Astrocyte of the hippocampus (primary cell): ENCODE measurements at regions not wholly inside any gene's neighbourhood (a gene's known extent, or its start where the extent isn't known, plus 50 kb on each side); places are given as distances from the start of the nearest gene placed in this dataset.

Experiments
- DNase-seq: peaks from one replicate; pipeline ENCODE4 v3.0.0; 2011; ENCODE audit warnings: low read depth, low spot score

- no peak for DNase-seq
Observed at GRCh38 chr20:61047515-61047914, 204.5 kb upstream of the CDH4 start.

- no peak for DNase-seq
Observed at GRCh38 chr20:61048302-61048701, 203.8 kb upstream of the CDH4 start.

- no peak for DNase-seq
Observed at GRCh38 chr20:61049684-61050083, 202.4 kb upstream of the CDH4 start.

GRCh38 chr20:61050336-61050890, 201.6 kb upstream of the CDH4 start:
- no peak for DNase-seq

DNA sequence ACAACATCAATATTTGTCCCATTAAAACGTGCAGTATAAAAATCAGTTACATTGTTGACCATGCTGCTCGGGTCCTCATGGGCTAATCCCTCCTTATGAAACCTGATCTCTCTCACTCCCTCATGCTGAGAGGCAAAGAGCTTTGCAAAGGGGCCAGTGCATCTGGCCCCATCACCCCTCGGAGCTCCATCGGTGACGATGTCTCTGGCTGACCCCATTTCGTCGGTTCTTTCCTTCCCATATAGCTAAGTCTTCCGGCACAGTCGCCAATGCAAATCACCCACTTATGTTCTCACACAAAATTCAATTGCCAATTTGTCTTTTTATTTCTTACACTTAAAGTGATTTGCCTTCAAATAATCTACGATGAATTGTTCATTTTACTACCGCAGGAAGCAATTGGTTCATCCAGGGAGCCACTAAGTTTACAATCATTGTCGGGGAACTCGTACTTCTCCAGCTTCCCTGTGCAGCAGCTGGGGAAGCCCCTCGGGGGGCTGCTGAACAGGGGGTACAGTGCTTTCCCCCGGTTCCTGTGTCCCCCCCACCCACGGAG, 199.8 kb upstream of the CDH4 start:
- DNase-seq = no peak

DNA sequence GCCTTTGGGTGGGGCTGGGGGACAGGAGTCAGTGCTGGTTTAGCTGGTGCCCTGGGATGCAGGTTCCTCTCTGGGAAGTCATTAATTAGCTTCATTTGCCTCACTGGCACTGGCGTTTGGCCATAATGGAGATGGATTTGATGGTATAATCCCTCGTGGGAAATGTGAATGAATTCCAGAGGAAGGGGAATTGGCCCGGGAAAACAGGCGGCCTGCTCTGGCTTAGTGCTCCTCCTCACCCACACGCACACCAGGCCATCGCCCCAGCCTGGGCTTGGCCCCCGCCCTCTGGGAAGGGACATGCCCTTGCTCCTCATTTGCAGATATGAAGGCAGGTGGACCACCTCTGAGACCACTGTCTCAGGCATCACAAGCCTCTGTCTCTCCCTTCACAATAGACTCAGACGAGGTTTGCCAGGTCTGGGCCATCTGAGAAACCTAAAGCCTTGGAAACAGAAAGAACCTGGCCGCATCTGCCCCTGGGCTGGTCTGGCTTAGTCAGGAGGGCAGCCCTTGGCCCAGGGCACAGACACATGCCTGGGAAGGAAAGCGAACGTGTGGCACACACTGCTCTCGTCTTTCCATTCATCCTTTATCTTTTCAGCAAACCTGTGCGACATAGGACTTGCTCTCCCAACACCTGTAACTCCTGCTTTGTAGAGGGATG, 199.2 kb upstream of the CDH4 start:
- no peak for DNase-seq

DNA sequence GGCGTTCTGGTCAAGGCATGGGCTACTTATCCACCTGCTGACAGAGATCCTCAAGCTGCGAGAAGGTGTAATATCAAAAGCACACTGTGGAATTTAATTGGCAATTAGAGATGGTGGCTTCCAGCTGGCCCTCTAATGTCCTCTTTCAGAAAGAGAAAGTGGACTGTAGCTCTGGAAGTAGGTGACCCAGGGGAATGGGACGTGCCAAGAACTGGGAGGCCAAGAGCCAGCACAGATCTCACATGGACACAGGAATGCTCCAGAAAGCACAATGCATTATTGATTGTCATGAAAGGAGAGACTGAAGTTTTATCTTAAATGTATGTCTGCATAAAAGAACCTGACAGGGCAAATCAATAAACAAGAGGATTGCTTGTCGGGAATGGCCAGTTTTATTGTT, 198.6 kb upstream of the CDH4 start:
- DNase-seq = no peak

GRCh38 chr20:61053889-61054288, 198.2 kb upstream of the CDH4 start:
- DNase-seq = no peak

- DNase-seq = no peak
Observed at GRCh38 chr20:61054411-61054810, 197.7 kb upstream of the CDH4 start.

DNA sequence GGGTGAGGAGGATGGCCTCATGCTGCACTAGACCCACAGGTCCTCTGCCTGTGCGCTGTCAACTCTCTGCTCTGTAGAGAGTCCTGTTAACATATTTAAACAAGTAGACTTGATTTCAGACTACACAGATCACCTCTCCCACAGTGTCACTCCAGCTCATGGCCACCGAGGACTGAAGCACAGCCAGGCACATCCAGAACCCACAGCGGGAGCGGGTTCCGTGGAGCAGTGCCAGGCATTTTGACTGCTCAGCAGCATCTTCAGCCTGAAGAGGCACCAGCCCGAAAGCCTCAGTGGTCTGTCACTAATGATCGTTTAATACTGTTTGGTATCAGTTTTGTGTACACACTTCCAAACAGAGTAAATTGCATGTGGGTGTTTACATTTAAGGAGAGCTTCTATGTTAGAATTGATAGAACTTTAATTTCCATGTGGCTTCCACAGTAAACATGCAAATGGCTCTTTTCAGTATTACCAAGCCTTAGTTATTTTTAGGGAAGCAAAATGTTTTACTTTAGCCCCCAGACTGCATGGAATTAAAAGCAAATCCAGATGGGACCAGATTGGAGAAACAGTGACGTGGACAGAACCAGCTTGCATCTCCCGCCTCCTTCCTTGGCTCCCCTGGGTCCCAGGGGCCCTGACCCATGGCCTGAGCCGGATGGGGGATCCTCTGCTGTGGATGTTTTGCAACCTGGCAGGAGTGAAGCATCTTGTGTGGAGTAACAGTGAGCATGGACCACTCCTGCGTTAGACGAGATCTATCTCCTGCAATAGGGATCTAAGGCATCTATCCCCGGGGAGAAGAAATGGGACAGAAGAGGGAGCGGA, 196.7 kb upstream of the CDH4 start:
- DNase-seq = no peak

- no peak for DNase-seq
Observed at GRCh38 chr20:61056116-61056515, 195.9 kb upstream of the CDH4 start.

- DNase-seq = no peak
Observed at GRCh38 chr20:61056627-61057442, 195.2 kb upstream of the CDH4 start.

- DNase-seq = no peak
Observed at GRCh38 chr20:61057443-61058121, 194.5 kb upstream of the CDH4 start.

GRCh38 chr20:61061981-61062380, 190.1 kb upstream of the CDH4 start:
- no peak for DNase-seq

DNA sequence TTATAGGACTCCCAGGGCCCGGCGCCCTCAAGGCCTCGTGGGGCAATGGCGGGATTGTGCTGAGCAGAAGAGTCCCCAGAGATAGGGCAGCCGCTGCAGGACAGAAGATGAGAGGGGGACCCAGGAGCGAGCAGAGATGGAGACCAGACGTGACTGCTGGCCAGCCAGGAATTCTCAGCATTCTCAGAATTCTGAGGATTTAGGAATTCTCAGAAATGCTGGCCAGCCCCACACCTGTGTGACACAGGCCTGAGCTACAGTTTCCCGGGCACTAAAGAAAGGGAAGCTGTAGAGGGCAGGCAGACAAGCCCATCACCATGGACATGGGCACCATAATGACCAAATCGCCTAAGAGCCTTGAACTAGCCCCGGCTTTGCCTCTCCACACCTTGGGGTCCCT, 186.2 kb upstream of the CDH4 start:
- DNase-seq = no peak

GRCh38 chr20:61066526-61066925, 185.5 kb upstream of the CDH4 start:
- no peak for DNase-seq

DNA sequence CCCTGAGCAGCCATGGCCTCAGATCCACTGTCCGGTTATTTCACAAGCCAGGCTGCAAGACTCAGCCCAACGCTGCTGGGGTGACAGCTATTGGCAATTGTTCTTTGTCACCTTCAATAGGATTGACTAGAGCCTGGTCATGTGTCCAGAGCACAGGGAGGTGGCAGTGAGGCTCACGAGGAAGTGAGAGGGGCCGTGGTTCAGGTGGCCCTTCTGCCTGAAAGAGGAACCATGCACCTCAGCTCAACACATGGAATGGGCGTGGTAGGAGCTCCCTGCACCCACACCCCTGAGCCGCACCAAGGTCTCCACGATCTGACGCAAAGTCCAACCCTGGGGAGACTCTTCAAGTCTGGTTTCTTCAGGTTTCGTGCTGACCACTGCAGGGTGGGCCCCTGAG, 184.8 kb upstream of the CDH4 start:
- no peak for DNase-seq

GRCh38 chr20:61072398-61072797, 179.7 kb upstream of the CDH4 start:
- no peak for DNase-seq

- no peak for DNase-seq
Observed at GRCh38 chr20:61073376-61073775, 178.7 kb upstream of the CDH4 start.

DNA sequence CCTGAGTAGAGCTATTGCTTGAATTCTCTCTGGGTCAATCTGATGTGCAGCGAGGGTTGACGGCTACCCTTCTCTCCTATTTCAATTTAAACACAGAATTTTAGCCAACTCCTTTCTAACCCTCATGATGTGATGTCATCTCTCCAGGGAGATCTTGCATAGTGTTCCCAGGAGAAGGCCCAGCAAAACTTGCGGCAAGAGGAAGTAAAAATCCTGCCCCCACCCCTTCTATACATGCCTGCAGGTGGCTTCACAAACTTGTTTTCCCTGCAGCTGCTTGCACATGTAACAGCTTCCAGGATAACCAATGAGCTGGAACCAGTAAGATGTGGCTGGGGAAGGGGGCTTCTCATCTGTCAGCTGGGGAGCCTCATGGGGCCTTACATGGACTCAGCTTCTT, 169.3 kb upstream of the CDH4 start:
- no peak for DNase-seq

DNA sequence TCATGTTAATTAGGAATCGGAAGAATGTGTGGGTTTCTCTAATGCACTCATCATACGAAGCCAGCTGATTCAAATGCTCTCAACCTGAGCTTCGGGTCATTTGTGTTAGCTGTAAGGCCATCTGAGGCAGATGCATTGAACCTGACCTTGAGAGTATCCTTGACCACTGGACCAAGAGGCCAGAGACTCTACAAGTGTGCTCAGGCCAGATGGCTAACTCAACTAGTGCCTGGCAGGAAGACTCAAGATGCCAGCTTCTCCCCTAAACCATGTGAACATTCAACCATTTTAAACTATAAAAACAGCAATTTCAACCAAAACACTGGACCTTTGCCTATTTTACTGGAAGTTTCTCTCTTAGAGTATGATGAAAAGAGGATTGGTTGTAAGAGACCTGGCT, 168.6 kb upstream of the CDH4 start:
- no peak for DNase-seq
